ENCODE measurements at regions not wholly inside any gene's neighbourhood (a gene's known extent, or its start where the extent isn't known, plus 50 kb on each side); places are given as distances from the start of the nearest gene placed in this dataset.

GRCh38 chr5:89570557-89570956, 687.6 kb upstream of the MEF2C start:
- CTCF ChIA-PET (ENCODE audit: unreplicated experiment) = no interaction called here

GRCh38 chr5:89566340-89566739, 683.4 kb upstream of the MEF2C start:
- no TSS peak for BruUV-seq (replicated peaks)
- Histone ChIP-seq H4K20me1 (ENCODE audit: insufficient read depth, low read length) (no peaks in the 10 kb centered on the region), H3K36me3 (ENCODE audit: insufficient read depth, low read length) (no peaks in the 10 kb centered on the region), H3K9me3 (ENCODE audit: low read length) (no peaks in the 10 kb centered on the region), H3K4me3 (ENCODE audit: low read depth, low read length, poor library complexity, severe bottlenecking) (no peak overlapping the region), H3K4me2 (ENCODE audit: low read length) (no peak overlapping the region), H3K79me2 (ENCODE audit: insufficient read depth, low read depth, low read length) (no peaks in the 10 kb centered on the region), H3K4me1 (ENCODE audit: insufficient read depth, low read length, poor library complexity, severe bottlenecking) (no peaks in the 10 kb centered on the region), H3K9me2 (ENCODE audit: insufficient read depth, low read length) (no peaks in the 10 kb centered on the region), H3K27ac (ENCODE audit: low read depth, low read length, poor library complexity, severe bottlenecking) (no peak overlapping the region), H2AFZ (ENCODE audit: low read length) (no peak overlapping the region)
- ChIA-PET POLR2A (no interaction called here), CTCF (ENCODE audit: unreplicated experiment) (no interaction called here)
- DNase-seq (ENCODE audit: low spot score) = no peak
- intact Hi-C loops (cut with micrococcal nuclease; ENCODE audit: unreplicated experiment) = no loop called here
- TF ChIP-seq, protein P1, sequence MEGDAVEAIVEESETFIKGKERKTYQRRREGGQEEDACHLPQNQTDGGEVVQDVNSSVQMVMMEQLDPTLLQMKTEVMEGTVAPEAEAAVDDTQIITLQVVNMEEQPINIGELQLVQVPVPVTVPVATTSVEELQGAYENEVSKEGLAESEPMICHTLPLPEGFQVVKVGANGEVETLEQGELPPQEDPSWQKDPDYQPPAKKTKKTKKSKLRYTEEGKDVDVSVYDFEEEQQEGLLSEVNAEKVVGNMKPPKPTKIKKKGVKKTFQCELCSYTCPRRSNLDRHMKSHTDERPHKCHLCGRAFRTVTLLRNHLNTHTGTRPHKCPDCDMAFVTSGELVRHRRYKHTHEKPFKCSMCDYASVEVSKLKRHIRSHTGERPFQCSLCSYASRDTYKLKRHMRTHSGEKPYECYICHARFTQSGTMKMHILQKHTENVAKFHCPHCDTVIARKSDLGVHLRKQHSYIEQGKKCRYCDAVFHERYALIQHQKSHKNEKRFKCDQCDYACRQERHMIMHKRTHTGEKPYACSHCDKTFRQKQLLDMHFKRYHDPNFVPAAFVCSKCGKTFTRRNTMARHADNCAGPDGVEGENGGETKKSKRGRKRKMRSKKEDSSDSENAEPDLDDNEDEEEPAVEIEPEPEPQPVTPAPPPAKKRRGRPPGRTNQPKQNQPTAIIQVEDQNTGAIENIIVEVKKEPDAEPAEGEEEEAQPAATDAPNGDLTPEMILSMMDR (conservative IDR thresholded peaks at IDR 0.05; ENCODE audit: low read length) = no peak
- no peak for TF ChIP-seq EZH2phosphoT487 (IDR thresholded peaks at IDR 0.05; ENCODE audit: borderline replicate concordance, low read depth, low read length)

More at GRCh38 chr5:89570557-89570956, 687.6 kb upstream of the MEF2C start:
- Histone ChIP-seq H3K36me3 (ENCODE audit: insufficient read depth, low read length) (no peaks in the 10 kb centered on the region), H3K9me2 (ENCODE audit: insufficient read depth, low read length) (no peaks in the 10 kb centered on the region), H4K20me1 (ENCODE audit: insufficient read depth, low read length) (no peaks in the 10 kb centered on the region), H3K4me1 (ENCODE audit: insufficient read depth, low read length, poor library complexity, severe bottlenecking) (no peaks in the 10 kb centered on the region), H3K79me2 (ENCODE audit: insufficient read depth, low read depth, low read length) (no peaks in the 10 kb centered on the region), H3K9me3 (ENCODE audit: low read length) (no peaks in the 10 kb centered on the region), H3K4me3 (ENCODE audit: low read depth, low read length, poor library complexity, severe bottlenecking) (no peak overlapping the region), H2AFZ (ENCODE audit: low read length) (no peak overlapping the region), H3K27ac (ENCODE audit: low read depth, low read length, poor library complexity, severe bottlenecking) (no peak overlapping the region), H3K4me2 (ENCODE audit: low read length) (no peak overlapping the region)
- intact Hi-C loops (cut with micrococcal nuclease; ENCODE audit: unreplicated experiment) = no loop called here
- BruUV-seq (replicated peaks) = no TSS peak
- TF ChIP-seq EZH2phosphoT487 (IDR thresholded peaks at IDR 0.05; ENCODE audit: borderline replicate concordance, low read depth, low read length) = no peak
- TF ChIP-seq, protein P1 (conservative IDR thresholded peaks at IDR 0.05; ENCODE audit: low read length) = no peak
- POLR2A ChIA-PET = interaction anchor here (0.6 to 1.3 kb wide), 3 partner anchors 11 to 555 kb away, joined by 3 to 4 read pairs (median 3); no protein-coding TSS in a partner anchor
- DNase-seq (ENCODE audit: low spot score) = no peak

- Histone ChIP-seq H3K4me1 (ENCODE audit: insufficient read depth, low read length, poor library complexity, severe bottlenecking) (no peaks in the 10 kb centered on the region), H3K79me2 (ENCODE audit: insufficient read depth, low read depth, low read length) (no peaks in the 10 kb centered on the region), H3K9me2 (ENCODE audit: insufficient read depth, low read length) (no peaks in the 10 kb centered on the region), H3K27ac (ENCODE audit: low read depth, low read length, poor library complexity, severe bottlenecking) (no peak overlapping the region), H4K20me1 (ENCODE audit: insufficient read depth, low read length) (no peaks in the 10 kb centered on the region), H3K9me3 (ENCODE audit: low read length) (no peaks in the 10 kb centered on the region), H3K36me3 (ENCODE audit: insufficient read depth, low read length) (no peaks in the 10 kb centered on the region), H2AFZ (ENCODE audit: low read length) (no peak overlapping the region), H3K4me2 (ENCODE audit: low read length) (no peak overlapping the region), H3K4me3 (ENCODE audit: low read depth, low read length, poor library complexity, severe bottlenecking) (no peak overlapping the region)
- POLR2A ChIA-PET = interaction anchor here (0.5 kb wide), 1 partner anchor 948 kb away, joined by 3 read pairs; no protein-coding TSS in a partner anchor
- BruUV-seq (replicated peaks) = no TSS peak
- CTCF ChIA-PET (ENCODE audit: unreplicated experiment) = no interaction called here
- intact Hi-C loops (cut with micrococcal nuclease; ENCODE audit: unreplicated experiment) = no loop called here
- no peak for DNase-seq (ENCODE audit: low spot score)
- TF ChIP-seq, protein P1 (conservative IDR thresholded peaks at IDR 0.05; ENCODE audit: low read length) = no peak
- TF ChIP-seq EZH2phosphoT487 (IDR thresholded peaks at IDR 0.05; ENCODE audit: borderline replicate concordance, low read depth, low read length) = no peak
These were observed 677.7 kb upstream of the MEF2C start for GRCh38 chr5:89560696-89561095.

Measured in OCI-LY7 (cell line).